ENCODE measurements at regions not wholly inside any gene's neighbourhood (a gene's known extent, or its start where the extent isn't known, plus 50 kb on each side); places are given as distances from the start of the nearest gene placed in this dataset.

DNA sequence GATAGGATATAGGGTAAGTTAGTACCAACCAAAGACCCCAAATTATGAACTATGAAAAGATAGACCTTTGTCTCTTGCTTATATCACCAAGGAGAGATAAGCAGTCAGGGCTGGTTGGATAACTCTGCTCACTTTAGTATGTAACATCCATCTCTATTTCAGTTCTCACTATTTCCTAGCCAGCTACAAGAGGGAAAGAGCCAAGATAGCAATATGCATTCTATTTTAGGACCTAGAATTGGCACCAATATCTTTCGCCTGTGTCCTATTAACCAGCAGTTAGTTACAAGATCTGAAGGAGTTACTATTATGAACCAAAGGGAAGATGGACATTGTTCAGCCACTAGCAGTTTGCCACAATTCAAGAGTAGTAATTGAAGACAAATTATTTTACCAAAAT is 457.5 kb downstream of the NSUN3 start:
- DNase-seq: no peak

DNA sequence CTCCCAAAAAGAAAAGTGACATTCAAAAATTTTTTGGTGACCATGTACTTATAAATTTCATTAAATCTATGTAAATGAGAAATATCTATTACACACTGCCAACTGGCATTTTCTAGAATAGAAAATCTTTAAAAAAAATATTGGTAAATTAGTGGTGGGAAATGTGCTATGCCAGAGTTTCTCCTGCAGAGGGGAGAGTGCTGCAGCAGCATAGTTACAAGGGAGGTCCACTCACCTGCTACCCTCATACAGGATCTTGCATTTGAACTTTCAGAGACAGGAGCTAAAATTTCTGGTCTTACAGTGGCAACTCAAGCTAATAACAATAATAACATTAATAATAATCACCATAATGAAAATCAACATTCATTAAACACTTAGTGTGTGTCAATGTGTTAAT is 459.6 kb downstream of the NSUN3 start:
- DNase-seq: peak in 1 of 2 experiments; percentile 20

- no peak for DNase-seq
Observed at GRCh38 chr3:94524102-94524919, 461.4 kb downstream of the NSUN3 start.

GRCh38 chr3:94525043-94525442 is 462.2 kb downstream of the NSUN3 start:
- peak in 1 of 2 experiments; percentile 31 for DNase-seq

- no peak for DNase-seq
Observed at GRCh38 chr3:94529816-94530215, 467.0 kb downstream of the NSUN3 start.

- no peak for DNase-seq
Observed at GRCh38 chr3:94532951-94533350, 470.1 kb downstream of the NSUN3 start.

GRCh38 chr3:94539937-94540336 is 477.1 kb downstream of the NSUN3 start:
- no peak for DNase-seq

GRCh38 chr3:94543161-94543560 is 480.3 kb downstream of the NSUN3 start:
- DNase-seq: no peak

DNA sequence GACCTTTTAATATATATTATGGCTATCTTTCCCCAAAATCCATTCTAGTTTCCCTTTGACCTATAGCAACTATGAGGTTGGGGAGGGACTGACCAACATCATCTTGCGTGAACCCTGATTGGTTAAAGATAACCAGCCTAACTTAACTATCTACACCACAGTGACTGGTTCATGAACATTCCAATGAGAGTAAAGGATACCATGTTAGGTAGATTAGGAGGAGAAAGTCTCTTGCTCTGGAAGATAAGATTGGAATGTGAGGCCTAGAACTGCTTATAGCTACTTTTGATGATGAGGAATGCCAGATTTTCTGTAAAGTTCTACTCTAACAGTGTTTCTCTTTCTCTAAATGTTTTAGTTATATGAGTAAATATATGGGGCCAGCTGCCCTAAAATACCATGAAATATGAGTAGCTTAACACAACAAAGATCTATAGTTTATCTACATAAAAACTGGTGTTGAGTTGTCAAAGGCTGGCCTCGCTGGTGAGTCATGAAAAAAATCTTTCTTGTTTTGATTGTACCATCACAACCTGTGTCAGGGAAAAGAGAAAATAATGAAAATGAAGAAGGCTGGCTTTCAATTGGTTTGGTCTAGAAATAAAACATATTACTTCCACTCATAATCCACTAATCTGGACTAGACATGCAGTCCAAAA is 481.4 kb downstream of the NSUN3 start:
- no peak for DNase-seq

DNA sequence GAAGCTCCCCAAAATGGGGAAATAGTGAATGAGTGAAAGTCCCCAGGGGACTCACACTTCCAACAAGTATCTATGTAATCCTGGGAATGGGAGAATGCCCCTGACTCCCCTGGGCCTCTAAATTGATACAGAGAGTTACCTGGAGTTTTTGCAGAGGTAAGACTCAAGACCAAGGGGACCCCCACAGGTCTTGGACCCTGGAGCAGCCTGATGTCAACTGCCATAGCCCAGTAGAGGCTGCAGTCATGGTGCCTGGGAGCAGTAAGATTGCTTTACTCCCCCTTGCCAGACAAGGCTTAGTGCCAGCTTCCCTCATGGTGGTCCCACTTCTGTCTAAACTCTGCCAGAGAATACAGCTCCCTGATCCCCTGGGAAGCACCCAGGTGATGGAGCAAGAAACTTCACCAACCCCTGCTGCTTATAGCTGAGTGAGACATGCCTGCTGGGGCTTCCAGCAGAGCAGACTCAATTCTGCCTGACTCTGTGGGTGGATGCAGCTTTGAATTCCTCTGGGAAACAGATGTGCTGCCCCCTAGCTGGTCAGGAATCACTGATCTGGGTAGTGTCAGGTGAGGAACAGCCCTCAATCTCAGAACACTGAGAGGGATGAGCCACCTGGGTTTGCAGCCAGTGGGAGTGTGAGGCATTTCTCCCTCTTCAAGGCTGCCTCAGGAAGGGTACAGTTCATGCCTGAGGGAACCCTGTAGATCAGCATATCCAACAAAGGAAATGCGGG is 485.9 kb downstream of the NSUN3 start:
- no peak for DNase-seq

GRCh38 chr3:94561094-94561493 is 498.2 kb downstream of the NSUN3 start:
- no peak for DNase-seq

DNA sequence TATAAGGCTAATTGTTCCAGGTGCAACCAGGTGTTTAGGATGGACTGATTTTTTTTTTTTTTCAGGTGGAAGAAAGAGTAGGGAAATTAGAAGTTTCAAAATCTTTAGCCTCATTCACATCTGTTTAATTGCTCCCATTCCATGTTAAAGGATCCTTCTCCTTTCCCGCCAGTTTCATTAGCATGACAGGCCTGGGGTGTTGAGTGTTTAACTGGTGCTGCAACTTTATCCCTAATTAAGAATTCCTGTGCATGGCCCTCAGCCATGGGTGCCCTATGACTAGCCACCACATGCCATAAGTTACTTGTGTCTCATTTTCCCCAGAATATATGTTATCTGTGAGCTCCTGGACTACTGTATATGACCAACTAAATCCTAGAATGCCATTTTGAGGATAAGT is 501.4 kb downstream of the NSUN3 start:
- DNase-seq: no peak

- no peak for DNase-seq
Observed at GRCh38 chr3:94568041-94568440, 505.2 kb downstream of the NSUN3 start.

DNA sequence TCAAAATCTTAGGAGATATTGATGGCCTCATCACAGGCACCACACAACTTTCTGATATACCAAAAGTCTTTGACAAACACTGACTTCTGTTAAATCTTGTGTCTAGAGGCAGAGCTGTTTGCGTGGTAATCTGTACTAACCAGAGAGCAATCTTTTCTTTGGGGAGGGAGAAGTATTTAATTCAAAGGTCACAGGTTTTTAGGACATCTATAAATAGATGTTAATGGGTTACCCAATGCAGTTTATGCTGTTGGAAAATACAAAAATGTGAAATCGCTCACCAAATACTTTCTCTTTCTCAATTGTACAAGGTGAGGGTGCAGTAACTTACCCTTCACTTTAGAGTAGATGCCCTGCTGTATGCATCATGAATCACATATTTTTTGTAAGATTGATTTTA is 510.5 kb downstream of the NSUN3 start:
- no peak for DNase-seq

DNA sequence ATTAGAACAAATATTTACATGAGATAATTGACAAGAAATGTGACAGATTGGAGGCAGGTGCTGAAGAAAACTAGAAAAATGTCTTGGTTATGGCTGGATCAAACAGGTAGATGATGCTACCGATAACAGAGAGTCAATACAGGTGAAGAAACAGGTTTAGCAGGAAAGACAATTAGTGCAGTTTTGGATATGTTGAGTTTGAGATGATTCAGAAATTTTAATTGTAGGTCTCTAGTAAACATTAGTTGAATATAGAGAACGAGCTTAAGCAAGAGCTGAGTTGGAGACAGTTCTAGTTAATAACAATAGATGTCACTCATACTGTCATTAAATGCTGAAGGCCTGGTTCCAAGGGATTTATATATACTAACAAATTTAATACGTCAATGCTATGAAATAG is 524.4 kb downstream of the NSUN3 start:
- no peak for DNase-seq

GRCh38 chr3:94593526-94594150 is 530.8 kb downstream of the NSUN3 start:
- DNase-seq: no peak

GRCh38 chr3:94596141-94596540 is 533.3 kb downstream of the NSUN3 start:
- DNase-seq: no peak

DNA sequence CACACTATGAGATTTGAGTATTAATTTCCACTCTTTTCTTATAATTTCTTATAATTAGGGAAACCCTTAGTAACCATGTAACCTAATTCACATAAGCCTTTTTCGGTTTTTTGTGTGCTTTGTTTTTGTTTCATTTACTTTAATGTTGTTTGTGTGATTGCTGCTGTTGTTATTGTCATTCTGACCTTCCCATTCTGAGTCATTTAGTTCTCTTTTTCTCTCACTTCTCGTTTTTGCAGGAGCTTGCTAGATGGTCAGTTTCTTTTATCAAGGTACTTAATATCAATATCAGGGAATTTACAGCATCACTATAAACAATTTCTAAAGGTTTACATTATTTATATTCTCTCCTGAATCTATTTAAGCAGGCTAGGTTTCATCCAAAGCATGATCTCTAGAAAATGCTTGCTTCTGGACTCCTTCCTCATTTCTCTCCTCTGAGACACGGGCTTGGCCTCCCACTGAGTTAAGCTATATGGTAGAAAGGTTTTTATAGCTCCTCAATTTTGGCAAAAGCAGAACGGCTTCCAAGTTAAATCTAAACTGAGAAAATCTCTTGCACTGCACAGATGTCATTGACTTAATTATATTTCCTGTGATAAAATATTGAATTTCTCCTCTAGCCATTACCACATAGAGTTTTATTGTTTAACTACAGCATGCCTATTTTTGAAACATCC is 534.2 kb downstream of the NSUN3 start:
- DNase-seq: no peak

DNA sequence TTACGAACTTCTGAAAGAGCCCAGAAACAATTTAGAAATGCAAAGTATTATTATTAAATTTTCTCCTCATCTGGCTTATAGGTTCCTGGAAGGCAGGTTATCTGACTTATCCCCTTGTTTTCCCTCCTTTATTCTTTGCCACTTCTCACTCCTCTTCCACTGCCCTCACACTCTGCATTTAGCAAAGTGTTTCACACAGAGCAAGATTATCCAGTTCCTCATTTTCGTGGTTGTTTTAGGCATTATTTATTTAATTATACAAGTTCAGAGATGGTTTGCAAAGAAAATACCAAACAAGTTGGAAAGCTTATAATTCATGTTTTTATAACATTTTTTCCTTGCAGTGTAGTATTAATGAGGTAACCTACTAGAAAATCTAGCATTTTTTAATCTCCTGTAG is 544.9 kb downstream of the NSUN3 start:
- no peak for DNase-seq

- no peak for DNase-seq
Observed at GRCh38 chr3:94609908-94610307, 547.0 kb downstream of the NSUN3 start.

DNA sequence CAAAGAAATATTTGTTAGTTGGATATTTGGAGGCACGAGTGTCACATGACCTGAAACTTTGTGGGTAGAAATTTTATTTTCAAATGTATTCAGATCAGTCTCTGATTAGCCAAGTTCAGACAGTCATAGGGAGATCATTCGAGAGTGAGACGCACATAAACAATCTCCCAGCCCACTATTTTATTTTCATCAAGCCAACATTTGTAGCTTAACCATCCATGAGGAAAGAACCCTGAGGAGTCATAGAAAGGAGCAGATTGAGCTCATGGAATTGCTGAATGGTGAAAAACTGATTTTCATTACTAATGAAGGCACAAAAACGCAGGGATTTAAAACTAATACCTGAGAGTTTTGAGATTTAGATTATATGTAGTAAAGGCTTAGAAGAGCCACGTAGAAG is 548.7 kb downstream of the NSUN3 start:
- DNase-seq: no peak

GRCh38 chr3:94612631-94613030 is 549.8 kb downstream of the NSUN3 start:
- DNase-seq: no peak

DNA sequence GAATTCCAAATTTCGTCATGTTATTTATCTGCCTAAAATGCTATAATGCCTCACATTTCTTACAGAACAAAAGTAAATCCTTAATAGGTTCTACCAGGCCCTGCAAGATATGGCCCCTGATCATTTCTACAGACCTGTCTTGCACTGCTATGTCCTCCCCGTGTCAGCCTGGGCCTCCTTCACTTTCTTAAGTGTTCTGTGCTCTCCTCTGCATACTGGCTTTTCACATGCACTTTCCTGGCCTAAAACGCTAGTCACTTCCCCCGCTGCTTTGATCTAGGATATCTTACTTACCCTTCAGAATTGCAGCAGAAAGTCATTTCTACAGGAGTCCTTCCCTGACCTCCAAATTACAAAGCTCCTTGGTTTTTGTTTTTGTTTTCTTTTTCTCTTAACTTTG is 551.3 kb downstream of the NSUN3 start:
- no peak for DNase-seq
